PC-3 (cell line): ENCODE measurements at regions not wholly inside any gene's neighbourhood (a gene's known extent, or its start where the extent isn't known, plus 50 kb on each side); places are given as distances from the start of the nearest gene placed in this dataset.

Source experiments
- ATAC-seq: fragments of 200-7000 bp; cut with Tn5 transposase; 2 replicates; pipeline ENCODE4 v1.9.1; 2020; ENCODE audit warnings: mild to moderate bottlenecking, moderate library complexity
- BruUV-seq: library from RNA; stranded (reverse); fragments of 400-500 nt; replicated peaks from 2 replicates; lab custom pipeline; 2021; lab: Mats Ljungman, UMichigan
- CTCF ChIA-PET: fragments of 300-600 bp; sonication (Branson Sonifier 250); formaldehyde crosslinking; loops from one replicate; lab custom pipeline; 2022; ENCODE audit warnings: antibody characterized with exemption; lab: Charles Lee
- POLR2A ChIA-PET: fragments of 300-600 bp; sonication (Branson Sonifier 250); formaldehyde crosslinking; loops from one replicate; lab custom pipeline; 2022; ENCODE audit warnings: antibody characterized with exemption; ENCODE audit not compliant: unreplicated experiment; lab: Charles Lee
- DNase-seq: peaks from one replicate; pipeline ENCODE4 v3.0.0-alpha.2; 2015
- H2AFZ ChIP-seq: fragments of 300-600 bp; sonication (generic); 2 replicates; pipeline ENCODE4 v1.6.0; 2016; ENCODE audit warnings: antibody characterized with exemption, low read length
- H3F3A ChIP-seq: fragments of 300-600 bp; sonication (generic); one replicate; pipeline ENCODE4 v1.6.0; 2017; ENCODE audit warnings: antibody characterized with exemption, low read length, control low read depth, mild to moderate bottlenecking; ENCODE audit not compliant: unreplicated experiment
- H3K27ac ChIP-seq: fragments of 300-600 bp; sonication (generic); 2 replicates; pipeline ENCODE4 v1.5.1; 2016; ENCODE audit warnings: mild to moderate bottlenecking, low read length
- H3K27me3 ChIP-seq: fragments of 300-600 bp; sonication (generic); 2 replicates; pipeline ENCODE4 v1.6.1; 2016; ENCODE audit warnings: low read length, mixed read lengths
- H3K36me3 ChIP-seq: fragments of 300-600 bp; sonication (generic); 2 replicates; pipeline ENCODE4 v1.6.1; 2016; ENCODE audit warnings: low read depth, mixed run types, low read length, mixed read lengths
- H3K4me1 ChIP-seq: fragments of 300-600 bp; sonication (generic); 2 replicates; pipeline ENCODE4 v1.5.1; 2016; ENCODE audit warnings: low read length; ENCODE audit not compliant: insufficient read depth
- H3K4me2 ChIP-seq: fragments of 300-600 bp; sonication (generic); 2 replicates; pipeline ENCODE4 v1.6.0; 2016; ENCODE audit warnings: low read length
- H3K4me3 ChIP-seq: fragments of 300-600 bp; sonication (generic); 2 replicates; pipeline ENCODE4 v1.5.1; 2016; ENCODE audit warnings: mild to moderate bottlenecking, low read length, mixed read lengths
- H3K79me2 ChIP-seq: fragments of 300-600 bp; sonication (generic); 2 replicates; pipeline ENCODE4 v1.6.1; 2017; ENCODE audit warnings: low read length, mixed read lengths
- H3K9ac ChIP-seq: fragments of 300-600 bp; sonication (generic); 2 replicates; pipeline ENCODE4 v1.6.0; 2016; ENCODE audit warnings: mild to moderate bottlenecking, low read length
- H3K9me2 ChIP-seq: fragments of 300-600 bp; sonication (generic); replicated peaks from 2 replicates; pipeline ENCODE4 v1.6.1; 2016; ENCODE audit warnings: mixed run types, low read length, mixed read lengths
- H3K9me3 ChIP-seq: fragments of 300-600 bp; sonication (generic); 2 replicates; pipeline ENCODE4 v1.6.1; 2016; ENCODE audit warnings: low read length, mixed read lengths
- H4K20me1 ChIP-seq: fragments of 300-600 bp; sonication (generic); 2 replicates; pipeline ENCODE4 v1.6.1; 2016; ENCODE audit warnings: low read length, mixed read lengths
- CTCF ChIP-seq: fragments of 300-600 bp; sonication (generic); conservative IDR thresholded peaks from 2 replicates; pipeline ENCODE4 v1.5.1; 2017; ENCODE audit warnings: antibody characterized with exemption, low read depth, mild to moderate bottlenecking, low read length
- EZH2 ChIP-seq: fragments of 300-600 bp; sonication (generic); IDR thresholded peaks from one replicate; pipeline ENCODE4 v1.6.1; 2017; ENCODE audit warnings: antibody characterized with exemption, mild to moderate bottlenecking, low read length; ENCODE audit not compliant: unreplicated experiment
- EZH2phosphoT487 ChIP-seq: fragments of 300-600 bp; sonication (generic); IDR thresholded peaks from 2 replicates; pipeline ENCODE4 v1.6.1; 2018; ENCODE audit warnings: mild to moderate bottlenecking, antibody characterized with exemption, low read length, borderline replicate concordance
- intact Hi-C: fragments of 100-400 bp; cut with micrococcal nuclease; formaldehyde crosslinking; loops from 2 replicates; pipeline ENCODE4 v1.9.0; 2023

DNA sequence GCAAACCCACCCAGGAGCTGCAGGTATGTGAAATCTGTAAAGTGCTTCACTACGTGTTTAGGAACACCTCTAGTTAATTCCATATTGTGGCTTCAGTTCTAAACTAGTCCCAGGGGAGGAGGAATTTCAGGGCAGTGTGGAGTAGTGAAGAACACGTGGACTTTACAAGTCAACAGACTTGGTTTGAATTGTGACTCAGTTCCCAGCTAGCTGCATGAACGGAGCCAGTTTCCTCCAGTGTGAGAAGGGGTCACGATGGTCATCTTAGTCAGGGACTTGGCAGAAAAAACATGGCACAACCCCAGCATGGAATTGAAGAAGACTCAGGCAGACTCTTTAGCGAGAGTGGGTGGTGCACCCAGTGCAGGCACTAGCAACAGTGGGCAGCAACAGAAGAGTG is 175.7 kb upstream of the UBL3 start:
- no peaks in the 10 kb centered on the region for H3K27me3 ChIP-seq
- peak overlapping the region; percentile 48; the same call in 1 of the 2 replicates for H3K4me2 ChIP-seq
- H3K9me2 ChIP-seq: no peaks in the 10 kb centered on the region
- ChIA-PET POLR2A (no interaction called here), CTCF (no interaction called here)
- H3K9ac ChIP-seq: no peak overlapping the region
- peaks cover 18% of the 10 kb centered on the region for H3K4me1 ChIP-seq
- ATAC-seq: peak; percentile 92
- H3K36me3 ChIP-seq: no peaks in the 10 kb centered on the region
- no peak overlapping the region for H3K4me3 ChIP-seq
- BruUV-seq: no TSS peak
- intact Hi-C loops: no loop called here
- H2AFZ ChIP-seq: 0 out of 2 replicates have a peak overlapping the region, but pooled peaks have one; percentile 40
- no peaks in the 10 kb centered on the region for H3F3A ChIP-seq
- H4K20me1 ChIP-seq: no peaks in the 10 kb centered on the region
- H3K79me2 ChIP-seq: no peaks in the 10 kb centered on the region
- H3K27ac ChIP-seq: peak overlapping the region; percentile 39; the same call in 1 of the 2 replicates
- TF ChIP-seq EZH2phosphoT487 (no peak), CTCF (no peak), EZH2 (no peak)
- no peaks in the 10 kb centered on the region for H3K9me3 ChIP-seq
- peak; percentile 80 for DNase-seq

GRCh38 chr13:30025351-30025750 is 174.9 kb upstream of the UBL3 start:
- Histone ChIP-seq H3K9ac (no peak overlapping the region), H3K36me3 (no peaks in the 10 kb centered on the region), H4K20me1 (no peaks in the 10 kb centered on the region), H3K27me3 (no peaks in the 10 kb centered on the region), H3F3A (no peaks in the 10 kb centered on the region), H3K4me3 (no peak overlapping the region), H3K27ac (no peak overlapping the region), H3K9me2 (no peaks in the 10 kb centered on the region), H3K4me2 (no peak overlapping the region), H2AFZ (no peak overlapping the region), H3K79me2 (no peaks in the 10 kb centered on the region), H3K4me1 (peaks cover 25% of the 10 kb centered on the region), H3K9me3 (no peaks in the 10 kb centered on the region)
- no TSS peak for BruUV-seq
- intact Hi-C loops: no loop called here
- TF ChIP-seq EZH2phosphoT487 (no peak), CTCF (no peak), EZH2 (no peak)
- ChIA-PET CTCF (no interaction called here), POLR2A (no interaction called here)
- ATAC-seq (no peak), DNase-seq (no peak)

- no peak for ATAC-seq
- no TSS peak for BruUV-seq
Observed at GRCh38 chr13:30024125-30024865, 173.9 kb upstream of the UBL3 start.

More at GRCh38 chr13:30024125-30024865, 173.9 kb upstream of the UBL3 start:
- intact Hi-C loops: no loop called here
- H3F3A ChIP-seq: no peaks in the 10 kb centered on the region
- H3K9me3 ChIP-seq: no peaks in the 10 kb centered on the region
- ChIA-PET POLR2A (no interaction called here), CTCF (no interaction called here)
- peaks cover 27% of the 10 kb centered on the region for H3K4me1 ChIP-seq
- no peaks in the 10 kb centered on the region for H3K27me3 ChIP-seq
- H3K9ac ChIP-seq: no peak overlapping the region
- H3K36me3 ChIP-seq: no peaks in the 10 kb centered on the region
- no peak overlapping the region for H3K4me3 ChIP-seq
- no peak overlapping the region for H2AFZ ChIP-seq
- no peak for DNase-seq
- no peaks in the 10 kb centered on the region for H3K79me2 ChIP-seq
- H3K27ac ChIP-seq: no peak overlapping the region
- H3K4me2 ChIP-seq: no peak overlapping the region
- no peaks in the 10 kb centered on the region for H4K20me1 ChIP-seq
- TF ChIP-seq CTCF (no peak), EZH2 (no peak), EZH2phosphoT487 (no peak)
- H3K9me2 ChIP-seq: no peaks in the 10 kb centered on the region
